ENCODE measurements at regions not wholly inside any gene's neighbourhood (a gene's known extent, or its start where the extent isn't known, plus 50 kb on each side); places are given as distances from the start of the nearest gene placed in this dataset.

DNA sequence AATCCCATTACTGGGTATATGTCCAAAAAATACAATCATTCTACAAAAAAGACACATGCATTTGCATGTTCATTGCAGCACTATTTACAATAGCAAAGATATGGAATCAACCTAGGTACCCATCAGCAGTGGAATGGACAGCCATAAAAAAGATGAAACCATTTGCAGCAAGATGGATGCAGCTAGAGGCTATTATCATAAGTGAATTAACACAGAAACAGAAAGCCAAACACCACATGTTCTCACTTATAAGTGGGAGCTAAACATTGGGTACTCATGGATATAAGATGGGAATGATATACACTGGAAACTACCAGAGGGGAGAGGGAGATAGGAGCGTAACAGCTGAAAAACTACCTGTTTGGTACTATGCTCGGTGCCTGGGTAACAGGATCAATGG is 154.0 kb downstream of the TMEM26 start:
- TF ChIP-seq EZH2 (IDR thresholded peaks at IDR 0.05; ENCODE audit: low read length, missing control alignments): no peak
- TF ChIP-seq, protein P1, sequence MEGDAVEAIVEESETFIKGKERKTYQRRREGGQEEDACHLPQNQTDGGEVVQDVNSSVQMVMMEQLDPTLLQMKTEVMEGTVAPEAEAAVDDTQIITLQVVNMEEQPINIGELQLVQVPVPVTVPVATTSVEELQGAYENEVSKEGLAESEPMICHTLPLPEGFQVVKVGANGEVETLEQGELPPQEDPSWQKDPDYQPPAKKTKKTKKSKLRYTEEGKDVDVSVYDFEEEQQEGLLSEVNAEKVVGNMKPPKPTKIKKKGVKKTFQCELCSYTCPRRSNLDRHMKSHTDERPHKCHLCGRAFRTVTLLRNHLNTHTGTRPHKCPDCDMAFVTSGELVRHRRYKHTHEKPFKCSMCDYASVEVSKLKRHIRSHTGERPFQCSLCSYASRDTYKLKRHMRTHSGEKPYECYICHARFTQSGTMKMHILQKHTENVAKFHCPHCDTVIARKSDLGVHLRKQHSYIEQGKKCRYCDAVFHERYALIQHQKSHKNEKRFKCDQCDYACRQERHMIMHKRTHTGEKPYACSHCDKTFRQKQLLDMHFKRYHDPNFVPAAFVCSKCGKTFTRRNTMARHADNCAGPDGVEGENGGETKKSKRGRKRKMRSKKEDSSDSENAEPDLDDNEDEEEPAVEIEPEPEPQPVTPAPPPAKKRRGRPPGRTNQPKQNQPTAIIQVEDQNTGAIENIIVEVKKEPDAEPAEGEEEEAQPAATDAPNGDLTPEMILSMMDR (conservative IDR thresholded peaks at IDR 0.05 in 1 of 2, IDR thresholded peaks at IDR 0.05 in 1 of 2; ENCODE audit: low read depth in 1 of 2, low read length in 2 of 2): no peak

All from fibroblast of lung (primary cell).